ENCODE measurements at regions not wholly inside any gene's neighbourhood (a gene's known extent, or its start where the extent isn't known, plus 50 kb on each side); places are given as distances from the start of the nearest gene placed in this dataset.

DNA sequence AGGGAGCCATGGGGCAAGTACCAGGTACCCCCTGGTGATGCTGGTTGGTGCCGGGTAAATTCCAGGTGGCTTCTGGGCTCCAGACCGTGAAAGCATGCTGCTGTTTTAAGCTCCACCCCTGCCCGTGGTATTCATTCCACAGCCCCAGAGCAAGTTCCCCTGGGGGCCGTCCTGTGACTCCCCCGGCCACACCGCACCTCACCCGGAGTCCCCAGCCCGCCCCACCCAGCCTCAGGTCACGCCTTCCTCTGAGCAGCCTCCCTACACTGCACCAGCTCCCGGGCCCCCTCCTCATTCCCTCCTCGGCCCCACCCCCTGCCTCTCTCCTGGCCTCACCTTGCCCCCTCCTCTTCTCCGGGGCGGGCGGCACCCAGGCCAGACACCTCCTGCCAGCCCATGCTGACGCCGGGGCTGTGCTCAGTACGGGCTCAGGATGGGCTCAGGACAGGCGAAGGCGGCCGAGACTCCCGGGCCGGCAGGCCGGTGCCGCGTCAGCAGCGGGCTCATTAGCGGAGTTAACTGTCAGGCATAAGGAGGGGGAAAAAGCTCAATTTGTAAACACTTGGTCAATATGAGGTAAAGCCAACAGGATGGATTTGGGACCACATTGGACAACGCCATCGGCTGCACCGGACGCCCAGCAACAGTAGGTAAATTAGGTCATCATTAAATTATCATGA lies 127.4 kb downstream of the FAM53A start:
- dilution Hi-C loops (cut with MboI; ENCODE audit: extremely low pct_ligation_motif_present, low sequenced_read_pairs), result no loop called here
- Histone ChIP-seq H3K27me3 (ENCODE audit: control insufficient read depth in 2 of 2, insufficient read depth in 2 of 2, low read length in 2 of 2) (no peaks in the 10 kb centered on the region), H3K9me3 (replicated peaks; ENCODE audit: control insufficient read depth, insufficient read depth, low read length) (no peaks in the 10 kb centered on the region), H3K79me2 (ENCODE audit: control insufficient read depth, insufficient read depth, low read length) (no peaks in the 10 kb centered on the region), H3K4me3 (replicated peaks in 1 of 3; ENCODE audit: insufficient read depth in 1 of 3, low read depth in 1 of 3, low read length in 3 of 3) (no peak overlapping the region), H2AFZ (ENCODE audit: low read depth, low read length) (no peak overlapping the region), H3K4me2 (ENCODE audit: insufficient read depth, low read length) (no peak overlapping the region), H3K9ac (replicated peaks; ENCODE audit: extremely low read depth, insufficient read depth, low read length) (no peak overlapping the region), H3K9me1 (replicated peaks; ENCODE audit: control insufficient read depth, extremely low read depth, insufficient read depth, low read length) (no peaks in the 10 kb centered on the region), H4K20me1 (replicated peaks; ENCODE audit: control insufficient read depth, extremely low read depth, insufficient read depth, low read length) (no peaks in the 10 kb centered on the region), H3K36me3 (ENCODE audit: control insufficient read depth in 2 of 2, extremely low read depth in 1 of 2, insufficient read depth in 2 of 2, low read length in 2 of 2) (no peaks in the 10 kb centered on the region), H3K27ac (ENCODE audit: insufficient read depth, low read depth, low read length) (no peak overlapping the region), H3K4me1 (ENCODE audit: control insufficient read depth, extremely low read depth, insufficient read depth, low read length) (no peaks in the 10 kb centered on the region)
- no peak for DNase-seq (ENCODE audit: low read depth, low spot score)
- POLR2A ChIA-PET, result no interaction called here
- intact Hi-C loops (cut with micrococcal nuclease), result no loop called here
- TF ChIP-seq EZH2 (IDR thresholded peaks at IDR 0.05; ENCODE audit: borderline replicate concordance, low read depth, low read length, severe bottlenecking) (no peak), POLR2AphosphoS5 (IDR thresholded peaks at IDR 0.05; ENCODE audit: insufficient read depth, low read depth, low read length) (no peak), MYC (IDR thresholded peaks at IDR 0.05; ENCODE audit: low read depth, low read length) (no peak), POLR2A (IDR thresholded peaks at IDR 0.05; ENCODE audit: low read depth, low read length) (no peak), FOS (IDR thresholded peaks at IDR 0.05; ENCODE audit: borderline replicate concordance, insufficient read depth, low read length) (no peak), GATA2 (IDR thresholded peaks at IDR 0.05; ENCODE audit: insufficient read depth, insufficient read length, low read depth, low read length) (no peak), JUN (IDR thresholded peaks at IDR 0.05; ENCODE audit: borderline replicate concordance, insufficient read depth, insufficient read length, low read depth) (no peak)
- TF ChIP-seq, protein P1, sequence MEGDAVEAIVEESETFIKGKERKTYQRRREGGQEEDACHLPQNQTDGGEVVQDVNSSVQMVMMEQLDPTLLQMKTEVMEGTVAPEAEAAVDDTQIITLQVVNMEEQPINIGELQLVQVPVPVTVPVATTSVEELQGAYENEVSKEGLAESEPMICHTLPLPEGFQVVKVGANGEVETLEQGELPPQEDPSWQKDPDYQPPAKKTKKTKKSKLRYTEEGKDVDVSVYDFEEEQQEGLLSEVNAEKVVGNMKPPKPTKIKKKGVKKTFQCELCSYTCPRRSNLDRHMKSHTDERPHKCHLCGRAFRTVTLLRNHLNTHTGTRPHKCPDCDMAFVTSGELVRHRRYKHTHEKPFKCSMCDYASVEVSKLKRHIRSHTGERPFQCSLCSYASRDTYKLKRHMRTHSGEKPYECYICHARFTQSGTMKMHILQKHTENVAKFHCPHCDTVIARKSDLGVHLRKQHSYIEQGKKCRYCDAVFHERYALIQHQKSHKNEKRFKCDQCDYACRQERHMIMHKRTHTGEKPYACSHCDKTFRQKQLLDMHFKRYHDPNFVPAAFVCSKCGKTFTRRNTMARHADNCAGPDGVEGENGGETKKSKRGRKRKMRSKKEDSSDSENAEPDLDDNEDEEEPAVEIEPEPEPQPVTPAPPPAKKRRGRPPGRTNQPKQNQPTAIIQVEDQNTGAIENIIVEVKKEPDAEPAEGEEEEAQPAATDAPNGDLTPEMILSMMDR (IDR thresholded peaks at IDR 0.05; ENCODE audit: extremely low read depth in 1 of 2, insufficient read depth in 1 of 2, low read depth in 1 of 2, low read length in 2 of 2), result no peak
- TF ChIP-seq, protein P2, sequence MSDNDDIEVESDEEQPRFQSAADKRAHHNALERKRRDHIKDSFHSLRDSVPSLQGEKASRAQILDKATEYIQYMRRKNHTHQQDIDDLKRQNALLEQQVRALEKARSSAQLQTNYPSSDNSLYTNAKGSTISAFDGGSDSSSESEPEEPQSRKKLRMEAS (IDR thresholded peaks at IDR 0.05; ENCODE audit: insufficient read depth, insufficient read length), result no peak
- BruUV-seq (replicated peaks), result no TSS peak
- CTCF ChIA-PET, result no interaction called here
- FAIRE-seq, result no peak

All from endothelial cell of umbilical vein (primary cell).